GM18507 (cell line): ENCODE measurements at regions not wholly inside any gene's neighbourhood (a gene's known extent, or its start where the extent isn't known, plus 50 kb on each side); places are given as distances from the start of the nearest gene placed in this dataset.
"Not testable (repeated sequence)": the region's sequence is repeated elsewhere in the genome, so short reads cannot be mapped to it uniquely, and the experiment has no call there.

ENCODE experiments used
- DNase-seq: peaks from one replicate; pipeline ENCODE4 v3.0.0; 2011; ENCODE audit warnings: low read depth; ENCODE audit not compliant: insufficient read length; ENCODE audit errors: extremely low spot score
- FAIRE-seq: peaks from 2 replicates; lab custom pipeline; 2011; peaks lifted over from hg19 to GRCh38; lab: Jason Lieb, UNC

- DNase-seq: no peak
- no peak for FAIRE-seq
These were observed 99.6 kb upstream of the TAF11L2 start for GRCh38 chr5:17398431-17398830.

DNA sequence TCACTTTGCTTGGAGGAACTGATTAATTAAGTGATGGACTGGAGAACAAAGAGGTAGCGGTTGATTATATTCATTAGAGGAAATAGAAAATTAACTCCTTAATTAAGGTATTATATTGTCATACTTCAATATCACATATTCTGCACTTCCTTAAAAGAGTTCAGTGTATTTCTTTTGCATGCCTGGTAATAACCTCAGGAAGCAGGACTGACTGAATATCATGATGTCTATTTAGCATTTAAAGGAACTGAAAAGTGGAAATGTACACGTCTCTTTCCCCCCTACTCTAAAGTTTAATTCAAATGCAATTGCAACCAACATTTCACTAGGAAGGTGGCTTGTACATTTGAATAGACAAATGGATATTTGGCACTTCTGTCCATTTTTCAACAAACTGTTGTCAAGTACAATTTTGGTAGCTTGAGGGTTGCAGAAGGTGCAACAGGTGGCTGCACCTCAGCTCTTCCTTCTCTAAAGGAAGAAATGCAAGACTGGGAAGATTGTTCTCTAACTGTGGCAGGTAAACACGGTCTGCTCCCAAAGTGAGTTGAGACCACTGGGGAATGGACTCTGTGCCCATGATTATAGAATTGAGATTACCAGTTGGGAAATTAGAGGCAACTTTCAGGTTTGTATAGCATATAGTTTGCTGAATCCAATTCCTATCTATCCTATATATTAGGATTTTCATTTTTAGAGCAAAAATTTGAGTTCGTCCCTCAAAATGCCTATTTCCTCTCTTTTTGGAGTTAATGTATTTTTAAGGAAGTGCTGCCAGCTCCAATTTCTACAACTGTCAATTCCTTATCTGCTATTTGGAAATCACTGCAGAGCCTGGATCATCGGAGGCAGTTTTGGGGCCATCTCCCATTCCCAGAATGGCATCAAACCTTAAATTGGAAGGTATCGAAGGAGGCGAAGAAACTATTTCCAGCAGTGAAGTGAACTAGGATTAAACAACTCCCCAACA lies 98.9 kb upstream of the TAF11L2 start:
- DNase-seq (no peak), FAIRE-seq (no peak)

- FAIRE-seq (no peak), DNase-seq (no peak)
These were observed 98.1 kb upstream of the TAF11L2 start for GRCh38 chr5:17399931-17400330.

DNA sequence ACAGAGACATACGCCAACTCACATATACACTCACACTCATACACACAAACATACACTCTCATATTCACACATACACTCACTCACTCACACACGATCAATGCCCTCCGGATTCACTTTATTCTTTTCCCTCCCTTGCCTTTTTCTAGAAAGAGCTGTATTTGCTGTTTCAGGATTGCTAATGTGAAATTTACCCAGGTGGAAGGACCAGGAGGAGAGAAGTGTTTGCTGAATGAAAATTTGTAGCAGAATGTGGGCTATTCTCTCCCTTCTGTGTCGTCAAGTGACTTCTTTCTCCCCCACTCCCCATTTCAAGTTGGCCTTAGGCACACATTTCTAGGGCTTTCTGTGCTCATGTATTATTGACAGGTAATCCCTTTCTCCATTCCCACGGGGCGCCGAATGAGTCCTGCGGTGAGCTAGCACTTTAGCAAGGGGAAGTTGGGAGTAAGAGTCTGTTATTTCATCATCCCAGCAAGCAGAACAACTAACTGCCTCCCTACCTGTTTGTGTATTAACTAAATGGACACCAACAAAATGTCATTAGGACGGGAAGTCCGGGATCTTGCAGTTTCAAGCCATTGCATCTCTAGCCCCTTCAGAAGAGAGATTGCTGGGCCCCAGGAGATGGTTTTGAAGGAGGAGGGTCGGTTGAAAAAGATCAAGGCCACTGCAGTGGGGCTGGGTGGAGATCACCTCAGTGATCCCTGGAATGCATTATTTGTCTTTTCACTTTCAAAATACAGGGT lies 97.1 kb upstream of the TAF11L2 start:
- no peak for DNase-seq
- no peak for FAIRE-seq

DNA sequence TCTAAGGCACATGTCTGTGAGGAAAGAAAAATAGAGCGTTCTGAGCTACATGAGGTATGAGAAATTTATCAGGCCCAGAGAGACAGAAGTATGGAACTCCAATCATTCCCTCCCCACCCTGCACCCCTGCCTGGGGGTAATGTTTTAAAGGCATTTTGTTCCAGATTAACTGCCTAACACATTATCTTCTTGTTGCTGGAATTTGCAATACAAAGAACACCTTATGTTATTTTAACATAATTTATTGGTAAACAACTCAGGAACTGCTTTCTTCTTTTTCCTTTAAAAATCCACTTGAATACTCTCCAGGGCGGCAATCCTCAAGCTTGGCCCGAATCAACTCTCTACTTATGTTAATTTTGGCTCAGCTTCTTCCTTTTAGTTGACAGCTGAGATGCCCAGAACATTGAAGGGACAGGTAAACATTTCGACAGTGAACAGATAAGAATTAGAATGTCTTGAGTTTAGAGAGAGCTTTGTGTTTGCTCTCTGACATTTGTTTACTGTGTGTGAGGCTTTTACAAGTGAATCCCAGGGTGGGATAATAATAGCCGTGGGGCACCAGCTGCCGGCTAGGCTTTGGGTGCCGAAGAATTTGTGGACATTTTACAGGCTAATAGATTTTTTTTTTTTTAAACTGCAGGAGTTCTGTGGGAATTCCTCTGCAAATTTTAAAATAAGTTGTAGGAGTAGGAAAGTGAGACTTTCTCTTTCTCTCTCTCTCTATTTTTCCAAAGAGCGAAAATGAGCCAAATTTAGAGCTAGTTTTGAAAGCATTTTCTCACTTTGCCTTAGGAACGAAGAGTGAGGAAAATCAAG lies 96.4 kb upstream of the TAF11L2 start:
- no peak for DNase-seq
- FAIRE-seq: no peak

- DNase-seq (no peak), FAIRE-seq (no peak)
These were observed 95.5 kb upstream of the TAF11L2 start for GRCh38 chr5:17402289-17403121.

GRCh38 chr5:17403695-17404490 lies 94.1 kb upstream of the TAF11L2 start:
- FAIRE-seq: no peak
- no peak for DNase-seq

- FAIRE-seq: no peak
- no peak for DNase-seq
These were observed 92.1 kb upstream of the TAF11L2 start for GRCh38 chr5:17405976-17406375.

GRCh38 chr5:17406423-17406838 lies 91.6 kb upstream of the TAF11L2 start:
- FAIRE-seq: no peak
- no peak for DNase-seq

DNA sequence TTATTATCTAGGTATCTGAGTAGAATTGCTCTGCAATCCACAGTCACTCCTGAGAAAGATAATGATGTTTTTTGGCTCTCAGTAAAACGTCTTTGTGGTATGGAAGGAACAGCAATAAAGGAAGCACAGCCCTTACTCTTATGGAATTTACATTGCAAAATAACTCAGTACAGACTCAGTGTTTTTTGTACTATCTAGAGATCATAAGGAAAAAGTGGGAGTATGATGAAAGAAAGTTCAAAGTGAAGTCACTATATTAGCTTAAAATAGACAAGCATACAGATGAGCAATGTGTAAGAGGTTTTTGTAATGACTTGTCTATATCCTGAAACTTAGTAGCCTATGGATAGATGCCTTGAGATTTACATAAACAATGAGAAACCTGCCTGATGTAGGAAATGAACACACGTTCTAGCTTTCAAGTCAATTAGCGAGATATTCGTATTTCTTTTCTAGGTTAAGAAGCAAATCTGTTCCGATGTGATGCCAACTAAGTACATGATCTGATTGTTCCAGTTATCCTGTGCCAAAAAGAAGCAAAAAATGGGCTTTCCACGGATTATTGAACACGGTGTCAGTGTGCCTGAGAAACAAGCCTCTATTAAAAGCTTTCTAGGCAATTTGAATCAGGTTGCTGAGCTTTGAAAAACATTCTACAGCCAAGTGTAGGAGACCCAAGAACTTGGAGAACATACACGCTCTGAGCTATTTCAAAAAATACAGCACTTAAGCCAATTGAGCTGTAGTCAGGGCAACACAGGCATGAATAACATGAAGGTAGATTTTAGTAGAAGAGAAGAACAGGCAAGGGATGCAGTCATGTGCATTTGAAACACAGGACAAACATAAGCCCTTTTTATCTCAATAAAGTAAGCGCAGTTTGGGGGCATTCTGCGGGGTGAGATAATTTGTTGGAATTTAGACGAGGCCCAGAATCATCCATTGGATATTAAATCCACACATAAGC lies 86.3 kb upstream of the TAF11L2 start:
- no peak for DNase-seq
- FAIRE-seq: no peak

- DNase-seq: no peak
- FAIRE-seq: no peak
These were observed 85.0 kb upstream of the TAF11L2 start for GRCh38 chr5:17412760-17413671.

DNA sequence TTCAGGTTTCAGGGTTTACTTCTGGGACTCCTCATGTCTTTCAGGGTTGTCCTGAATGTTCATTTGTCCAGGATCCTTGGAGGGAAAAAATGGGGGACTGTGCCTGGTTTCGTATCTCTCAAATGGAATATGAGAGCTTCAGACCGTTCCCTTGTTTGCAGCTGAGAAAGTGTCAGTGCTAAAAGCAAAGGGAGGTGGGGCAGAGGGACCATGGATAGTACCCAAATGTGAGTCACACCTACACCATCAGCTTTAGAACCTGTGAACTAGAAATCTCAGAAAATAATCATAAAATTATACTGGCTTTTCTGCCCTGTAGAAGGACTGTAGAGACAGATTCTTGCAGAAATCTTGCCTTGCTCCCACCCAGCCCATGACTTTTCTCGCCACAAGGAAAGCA lies 84.3 kb upstream of the TAF11L2 start:
- no peak for DNase-seq
- FAIRE-seq: no peak

DNA sequence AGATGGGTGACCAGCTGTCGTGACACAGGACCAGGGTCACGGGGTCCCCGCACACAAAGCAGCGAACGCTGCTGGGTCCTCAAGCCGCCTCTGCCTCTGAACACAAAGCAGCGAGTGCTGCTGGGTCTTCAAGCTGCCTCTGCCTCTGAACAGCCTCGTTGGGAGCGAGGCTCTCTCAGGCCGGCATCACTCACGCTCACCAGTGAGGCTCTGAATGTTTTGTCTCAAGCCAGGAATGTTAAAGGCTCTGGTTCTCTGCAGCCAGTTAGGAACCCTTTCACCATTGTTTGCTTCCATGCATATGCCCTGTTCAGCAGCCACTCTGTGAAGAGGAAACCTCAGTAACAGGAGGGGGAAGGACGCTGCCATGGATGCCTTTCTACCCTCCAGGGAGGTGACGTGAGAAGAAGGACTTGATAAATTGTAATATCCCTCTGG lies 82.7 kb upstream of the TAF11L2 start:
- no peak for DNase-seq
- FAIRE-seq: no peak

- not testable (repeated sequence) for DNase-seq, FAIRE-seq
These were observed 81.7 kb upstream of the TAF11L2 start for GRCh38 chr5:17416374-17416773.

DNA sequence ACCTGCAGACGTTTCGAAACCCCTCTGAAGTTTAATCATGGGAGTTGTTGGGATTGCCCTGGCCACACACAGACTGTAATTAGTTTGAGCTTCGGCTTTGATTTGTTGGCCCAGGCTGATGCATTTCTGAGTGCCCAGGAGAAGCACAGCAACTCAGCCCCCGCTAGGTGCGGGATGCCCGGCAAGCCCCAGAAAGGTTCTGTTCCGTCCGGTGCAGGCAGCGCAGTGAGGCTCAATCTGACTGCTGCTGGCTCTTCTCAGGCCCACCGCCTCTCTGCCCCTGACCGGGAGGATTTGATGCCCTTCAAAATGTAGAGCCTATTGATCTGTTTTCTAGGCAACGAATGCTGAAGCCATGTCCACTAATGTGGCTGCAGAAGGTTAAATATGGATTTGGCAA lies 73.4 kb upstream of the TAF11L2 start:
- DNase-seq (no peak), FAIRE-seq (no peak)

GRCh38 chr5:17425385-17426070 lies 72.5 kb upstream of the TAF11L2 start:
- no peak for DNase-seq
- no peak for FAIRE-seq
